ENCODE measurements at regions not wholly inside any gene's neighbourhood (a gene's known extent, or its start where the extent isn't known, plus 50 kb on each side); places are given as distances from the start of the nearest gene placed in this dataset.

DNA sequence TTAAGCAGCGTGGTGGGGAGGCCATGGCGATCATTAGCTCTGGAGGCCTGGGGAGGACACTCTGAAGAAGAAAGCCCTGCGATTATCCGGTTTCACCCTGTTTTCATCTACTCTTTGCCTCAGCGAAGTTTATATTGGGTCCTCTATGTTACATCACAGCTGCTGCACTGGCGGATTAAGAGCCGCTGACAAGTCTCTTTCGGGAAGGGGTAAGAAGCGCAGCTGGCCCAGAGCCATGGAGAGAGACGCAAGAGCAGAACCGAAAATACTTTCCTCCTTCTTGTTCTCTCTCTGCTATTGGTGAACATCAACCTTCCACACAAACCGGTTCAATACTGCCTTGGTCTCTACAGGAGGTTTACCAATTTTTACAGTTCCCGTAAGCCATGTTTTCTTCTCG lies 291.5 kb downstream of the FAM72C start:
- TF ChIP-seq, protein P1, sequence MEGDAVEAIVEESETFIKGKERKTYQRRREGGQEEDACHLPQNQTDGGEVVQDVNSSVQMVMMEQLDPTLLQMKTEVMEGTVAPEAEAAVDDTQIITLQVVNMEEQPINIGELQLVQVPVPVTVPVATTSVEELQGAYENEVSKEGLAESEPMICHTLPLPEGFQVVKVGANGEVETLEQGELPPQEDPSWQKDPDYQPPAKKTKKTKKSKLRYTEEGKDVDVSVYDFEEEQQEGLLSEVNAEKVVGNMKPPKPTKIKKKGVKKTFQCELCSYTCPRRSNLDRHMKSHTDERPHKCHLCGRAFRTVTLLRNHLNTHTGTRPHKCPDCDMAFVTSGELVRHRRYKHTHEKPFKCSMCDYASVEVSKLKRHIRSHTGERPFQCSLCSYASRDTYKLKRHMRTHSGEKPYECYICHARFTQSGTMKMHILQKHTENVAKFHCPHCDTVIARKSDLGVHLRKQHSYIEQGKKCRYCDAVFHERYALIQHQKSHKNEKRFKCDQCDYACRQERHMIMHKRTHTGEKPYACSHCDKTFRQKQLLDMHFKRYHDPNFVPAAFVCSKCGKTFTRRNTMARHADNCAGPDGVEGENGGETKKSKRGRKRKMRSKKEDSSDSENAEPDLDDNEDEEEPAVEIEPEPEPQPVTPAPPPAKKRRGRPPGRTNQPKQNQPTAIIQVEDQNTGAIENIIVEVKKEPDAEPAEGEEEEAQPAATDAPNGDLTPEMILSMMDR (IDR thresholded peaks at IDR 0.05) = no peak
- TF ChIP-seq POLR2A (IDR thresholded peaks at IDR 0.05) = no peak
- TF ChIP-seq EP300 (IDR thresholded peaks at IDR 0.05; ENCODE audit: low read depth) = no peak
- TF ChIP-seq POLR2AphosphoS5 (IDR thresholded peaks at IDR 0.05) = no peak

Measured in transverse colon (tissue), 4 donors.